Loucy (cell line): ENCODE measurements at regions not wholly inside any gene's neighbourhood (a gene's known extent, or its start where the extent isn't known, plus 50 kb on each side); places are given as distances from the start of the nearest gene placed in this dataset.

Source experiments
- H2AFZ ChIP-seq: fragments of 200-600 bp; sonication (generic); 2 replicates; pipeline ENCODE4 v1.6.0; 2016; ENCODE audit warnings: antibody characterized with exemption, mild to moderate bottlenecking, low read length, moderate library complexity
- H3F3A ChIP-seq: fragments of 200-600 bp; 2 replicates; pipeline ENCODE4 v1.6.0; 2016; ENCODE audit warnings: antibody characterized with exemption, low read depth, mild to moderate bottlenecking
- H3K27me3 ChIP-seq: fragments of 200-600 bp; sonication (generic); 2 replicates; pipeline ENCODE4 v1.6.1; 2014; ENCODE audit warnings: low read length, mild to moderate bottlenecking; ENCODE audit not compliant: insufficient read depth, poor library complexity, severe bottlenecking
- H3K36me3 ChIP-seq: fragments of 200-600 bp; sonication (generic); 2 replicates; pipeline ENCODE4 v1.6.1; 2016; ENCODE audit warnings: low read length; ENCODE audit not compliant: insufficient read depth
- H3K4me1 ChIP-seq: fragments of 200-600 bp; sonication (generic); 2 replicates; pipeline ENCODE4 v1.5.1; 2014; ENCODE audit warnings: low read length, mild to moderate bottlenecking; ENCODE audit not compliant: insufficient read depth, poor library complexity, severe bottlenecking
- H3K4me2 ChIP-seq: fragments of 200-600 bp; sonication (generic); 2 replicates; pipeline ENCODE4 v1.6.0; 2014; ENCODE audit warnings: antibody characterized with exemption, low read length, low read depth, mild to moderate bottlenecking; ENCODE audit not compliant: poor library complexity, severe bottlenecking
- H3K4me3 ChIP-seq: fragments of 200-600 bp; sonication (generic); 2 replicates; pipeline ENCODE4 v1.5.1; 2014; ENCODE audit warnings: low read length, mild to moderate bottlenecking, mixed read lengths; ENCODE audit not compliant: poor library complexity, severe bottlenecking
- H3K79me2 ChIP-seq: fragments of 200-600 bp; sonication (generic); 2 replicates; pipeline ENCODE4 v1.6.1; 2014; ENCODE audit warnings: low read length; ENCODE audit not compliant: insufficient read depth
- H3K9ac ChIP-seq: fragments of 200-600 bp; sonication (generic); 2 replicates; pipeline ENCODE4 v1.6.0; 2014; ENCODE audit warnings: mild to moderate bottlenecking, low read depth, low read length, moderate library complexity; ENCODE audit not compliant: poor library complexity, severe bottlenecking
- H3K9me2 ChIP-seq: fragments of 200-600 bp; sonication (generic); replicated peaks from 2 replicates; pipeline ENCODE4 v1.6.1; 2016; ENCODE audit warnings: low read depth, low read length, mixed read lengths
- H3K9me3 ChIP-seq: fragments of 200-600 bp; sonication (generic); 2 replicates; pipeline ENCODE4 v1.6.1; 2014; ENCODE audit warnings: mild to moderate bottlenecking, antibody characterized with exemption, low read length, low read depth; ENCODE audit not compliant: insufficient read depth
- H4K20me1 ChIP-seq: fragments of 200-600 bp; sonication (generic); 2 replicates; pipeline ENCODE4 v1.6.0; 2014; ENCODE audit warnings: antibody characterized with exemption, low read length, mild to moderate bottlenecking; ENCODE audit not compliant: insufficient read depth, poor library complexity, severe bottlenecking
- CTCF ChIP-seq: fragments of 200-600 bp; sonication (generic); conservative IDR thresholded peaks from 2 replicates; pipeline ENCODE4 v1.5.1; 2014; ENCODE audit warnings: mild to moderate bottlenecking, antibody characterized with exemption, low read length
- EZH2phosphoT487 ChIP-seq: fragments of 200-600 bp; IDR thresholded peaks from 2 replicates; pipeline ENCODE4 v1.6.1; 2018; ENCODE audit warnings: antibody characterized with exemption, mild to moderate bottlenecking, moderate library complexity, borderline replicate concordance

GRCh38 chr4:136524039-136524438, 1008.3 kb downstream of the PCDH18 start:
- H3K4me3 ChIP-seq, result no peak overlapping the region
- no peaks in the 10 kb centered on the region for H3K9me2 ChIP-seq
- H3K36me3 ChIP-seq, result no peaks in the 10 kb centered on the region
- H3K4me2 ChIP-seq, result no peak overlapping the region
- no peaks in the 10 kb centered on the region for H3K27me3 ChIP-seq
- no peak overlapping the region for H2AFZ ChIP-seq
- H3F3A ChIP-seq, result no peaks in the 10 kb centered on the region
- H3K9ac ChIP-seq, result no peak overlapping the region
- H4K20me1 ChIP-seq, result no peaks in the 10 kb centered on the region
- no peaks in the 10 kb centered on the region for H3K9me3 ChIP-seq
- TF ChIP-seq EZH2phosphoT487 (no peak), CTCF (no peak)
- H3K4me1 ChIP-seq, result no peaks in the 10 kb centered on the region
- H3K79me2 ChIP-seq, result no peaks in the 10 kb centered on the region

- Histone ChIP-seq H4K20me1 (no peaks in the 10 kb centered on the region), H3K4me3 (no peak overlapping the region), H3K4me2 (no peak overlapping the region), H3K4me1 (no peaks in the 10 kb centered on the region), H3K36me3 (no peaks in the 10 kb centered on the region), H3K79me2 (no peaks in the 10 kb centered on the region), H3K9ac (no peak overlapping the region), H3K27me3 (no peaks in the 10 kb centered on the region), H3F3A (no peaks in the 10 kb centered on the region), H3K9me2 (no peaks in the 10 kb centered on the region; the same call in 1 of the 2 replicates), H3K9me3 (no peaks in the 10 kb centered on the region), H2AFZ (no peak overlapping the region)
- no peak for TF ChIP-seq CTCF
- no peak for TF ChIP-seq EZH2phosphoT487
Measured at GRCh38 chr4:136516371-136516770, 1015.9 kb downstream of the PCDH18 start.

- Histone ChIP-seq H2AFZ (no peak overlapping the region), H3K79me2 (no peaks in the 10 kb centered on the region), H3K36me3 (no peaks in the 10 kb centered on the region), H3K9ac (no peak overlapping the region), H3F3A (no peaks in the 10 kb centered on the region), H3K4me1 (no peaks in the 10 kb centered on the region), H3K4me3 (no peak overlapping the region), H3K4me2 (no peak overlapping the region), H4K20me1 (peaks cover 2% of the 10 kb centered on the region), H3K27me3 (no peaks in the 10 kb centered on the region), H3K9me2 (no peaks in the 10 kb centered on the region), H3K9me3 (no peaks in the 10 kb centered on the region)
- no peak for TF ChIP-seq EZH2phosphoT487
- no peak for TF ChIP-seq CTCF
Measured at GRCh38 chr4:136505020-136505419, 1027.3 kb downstream of the PCDH18 start.
